ENCODE measurements at regions not wholly inside any gene's neighbourhood (a gene's known extent, or its start where the extent isn't known, plus 50 kb on each side); places are given as distances from the start of the nearest gene placed in this dataset.
"Not testable (repeated sequence)": the region's sequence is repeated elsewhere in the genome, so short reads cannot be mapped to it uniquely, and the experiment has no call there.

GRCh38 chr20:25858495-25859425 is 162.1 kb upstream of the ZNF337 start:
- Histone ChIP-seq H3K9me3 (no peaks in the 10 kb centered on the region), H3K4me3 (peak overlapping the region in 1 of 2 donors; percentile 5), H3K27ac (no peak overlapping the region), H3K4me1 (peaks cover 9 to 33% of the 10 kb centered on the region in 2 donors), H3K27me3 (peaks cover 0 to 64% of the 10 kb centered on the region in 2 donors), H3K36me3 (no peaks in the 10 kb centered on the region)
- ATAC-seq, result no peak
- intact Hi-C loops (cut with DNase I), result no loop called here
- no peak for DNase-seq
- no peak for TF ChIP-seq CTCF (IDR thresholded peaks at IDR 0.05)

- H3K4me3 ChIP-seq; DNase-seq; intact Hi-C loops (cut with DNase I); H3K36me3 ChIP-seq; H3K27ac ChIP-seq; H3K9me3 ChIP-seq; ATAC-seq: not testable (repeated sequence)
- Histone ChIP-seq H3K27me3 (peaks cover 0 to 57% of the 10 kb centered on the region in 2 donors), H3K4me1 (peaks cover 4 to 23% of the 10 kb centered on the region in 2 donors)
These were observed 160.6 kb upstream of the ZNF337 start for GRCh38 chr20:25857091-25857788.

- DNase-seq, result no peak
- Histone ChIP-seq H3K9me3 (no peaks in the 10 kb centered on the region), H3K4me1 (peaks cover 0 to 17% of the 10 kb centered on the region in 2 donors), H3K4me3 (no peak overlapping the region), H3K27me3 (peaks cover 0 to 48% of the 10 kb centered on the region in 2 donors), H3K36me3 (no peaks in the 10 kb centered on the region), H3K27ac (no peak overlapping the region)
- intact Hi-C loops (cut with DNase I), result no loop called here
- no peak for ATAC-seq
- TF ChIP-seq CTCF (IDR thresholded peaks at IDR 0.05), result no peak
These were observed 159.7 kb upstream of the ZNF337 start for GRCh38 chr20:25856256-25856884.

- H3K4me3 ChIP-seq; intact Hi-C loops (cut with DNase I): not testable (repeated sequence)
These were observed 159.0 kb upstream of the ZNF337 start for GRCh38 chr20:25855451-25856156.

GRCh38 chr20:25854666-25855065 is 158.0 kb upstream of the ZNF337 start:
- H3K36me3 ChIP-seq; DNase-seq; ATAC-seq; H3K4me3 ChIP-seq; H3K9me3 ChIP-seq; H3K27ac ChIP-seq; intact Hi-C loops (cut with DNase I): not testable (repeated sequence)
- Histone ChIP-seq H3K27me3 (peaks cover 0 to 33% of the 10 kb centered on the region in 2 donors), H3K4me1 (peaks cover 0 to 11% of the 10 kb centered on the region in 2 donors)

More at GRCh38 chr20:25855451-25856156, 159.0 kb upstream of the ZNF337 start:
- H3K36me3 ChIP-seq, ATAC-seq, H3K9me3 ChIP-seq, DNase-seq, H3K27ac ChIP-seq: not testable (repeated sequence)
- peaks cover 0 to 15% of the 10 kb centered on the region in 2 donors for H3K4me1 ChIP-seq
- H3K27me3 ChIP-seq, result peaks cover 0 to 42% of the 10 kb centered on the region in 2 donors

- Histone ChIP-seq H3K27ac (peak overlapping the region; percentile 20 to 67), H3K4me3 (peak overlapping the region; percentile 51 to 59), H3K27me3 (peaks cover 0 to 26% of the 10 kb centered on the region in 2 donors)
- H3K9me3 ChIP-seq; H3K36me3 ChIP-seq; intact Hi-C loops (cut with DNase I); H3K4me1 ChIP-seq: not testable (repeated sequence)
- ATAC-seq (peak; percentile 91), DNase-seq (peak; percentile 85 to 92 (median 88))
These were observed 157.2 kb upstream of the ZNF337 start for GRCh38 chr20:25853718-25854388.

GRCh38 chr20:25852968-25853717 is 156.5 kb upstream of the ZNF337 start:
- intact Hi-C loops (cut with DNase I); H3K36me3 ChIP-seq; H3K9me3 ChIP-seq; DNase-seq; H3K4me1 ChIP-seq: not testable (repeated sequence)
- H3K27me3 ChIP-seq, result peaks cover 0 to 19% of the 10 kb centered on the region in 2 donors
- peak overlapping the region; percentile 51 to 59 for H3K4me3 ChIP-seq
- peak; percentile 73 for ATAC-seq
- peak overlapping the region in 1 of 2 donors; percentile 67 for H3K27ac ChIP-seq

GRCh38 chr20:25850133-25850532 is 153.5 kb upstream of the ZNF337 start:
- H3K36me3 ChIP-seq; ATAC-seq; H3K9me3 ChIP-seq; H3K27ac ChIP-seq; H3K4me3 ChIP-seq; H3K4me1 ChIP-seq; H3K27me3 ChIP-seq; intact Hi-C loops (cut with DNase I): not testable (repeated sequence)
- DNase-seq, result peak in 1 of 4 donors; percentile 25
